OCI-LY1 (cell line): ENCODE measurements at regions not wholly inside any gene's neighbourhood (a gene's known extent, or its start where the extent isn't known, plus 50 kb on each side); places are given as distances from the start of the nearest gene placed in this dataset.

Source experiments
- H2AFZ ChIP-seq: fragments of 200-600 bp; sonication (generic), shearing (Covaris generic); 2 replicates; pipeline ENCODE4 v1.6.0; 2014; ENCODE audit warnings: antibody characterized with exemption, mild to moderate bottlenecking, low read length
- H3F3A ChIP-seq: fragments of 200-600 bp; sonication (generic), shearing (Covaris generic); 2 replicates; pipeline ENCODE4 v1.6.0; 2014; ENCODE audit warnings: mild to moderate bottlenecking, antibody characterized with exemption, low read length, moderate library complexity; ENCODE audit not compliant: insufficient read depth
- H3K27ac ChIP-seq: fragments of 200-600 bp; sonication (generic); 2 replicates; pipeline ENCODE4 v1.5.1; 2014; ENCODE audit warnings: low read length, mixed run types, mild to moderate bottlenecking, low read depth; ENCODE audit not compliant: poor library complexity, severe bottlenecking
- H3K27me3 ChIP-seq: fragments of 200-600 bp; sonication (generic); 2 replicates; pipeline ENCODE4 v1.6.0; 2014; ENCODE audit warnings: antibody characterized with exemption, mild to moderate bottlenecking, low read length, moderate library complexity; ENCODE audit not compliant: insufficient read depth
- H3K36me3 ChIP-seq: fragments of 200-600 bp; sonication (generic); 2 replicates; pipeline ENCODE4 v1.6.1; 2014; ENCODE audit warnings: mild to moderate bottlenecking, antibody characterized with exemption, low read length, moderate library complexity, mixed read lengths; ENCODE audit not compliant: insufficient read depth
- H3K4me1 ChIP-seq: fragments of 200-600 bp; sonication (generic); 2 replicates; pipeline ENCODE4 v1.5.1; 2014; ENCODE audit warnings: mild to moderate bottlenecking, low read length, moderate library complexity; ENCODE audit not compliant: insufficient read depth, severe bottlenecking
- H3K4me2 ChIP-seq: fragments of 200-600 bp; sonication (generic), shearing (Covaris generic); 2 replicates; pipeline ENCODE4 v1.6.1; 2014; ENCODE audit warnings: low read length
- H3K4me3 ChIP-seq: fragments of 200-600 bp; sonication (generic); 2 replicates; pipeline ENCODE4 v1.5.1; 2014; ENCODE audit warnings: low read length, low read depth, mild to moderate bottlenecking, mixed read lengths; ENCODE audit not compliant: poor library complexity, severe bottlenecking
- H3K79me2 ChIP-seq: fragments of 200-600 bp; shearing (Covaris generic); 2 replicates; pipeline ENCODE4 v1.6.1; 2016; ENCODE audit warnings: mixed run types, low read length, mixed read lengths; ENCODE audit not compliant: insufficient read depth
- H3K9ac ChIP-seq: fragments of 200-600 bp; sonication (generic), shearing (Covaris generic); 2 replicates; pipeline ENCODE4 v1.6.1; 2014; ENCODE audit warnings: mild to moderate bottlenecking, low read length, mixed read lengths
- H3K9me2 ChIP-seq: fragments of 200-600 bp; sonication (generic), shearing (Covaris generic); 2 replicates; pipeline ENCODE4 v1.6.1; 2014; ENCODE audit warnings: low read depth, mild to moderate bottlenecking, low read length, mixed read lengths
- H3K9me3 ChIP-seq: fragments of 200-600 bp; shearing (Covaris generic); 2 replicates; pipeline ENCODE4 v1.6.1; 2014; ENCODE audit warnings: low read length, mixed read lengths
- H4K20me1 ChIP-seq: fragments of 200-600 bp; sonication (generic), shearing (Covaris generic); 2 replicates; pipeline ENCODE4 v1.6.0; 2016; ENCODE audit warnings: mild to moderate bottlenecking, low read length; ENCODE audit not compliant: insufficient read depth
- EZH2 ChIP-seq: fragments of 200-600 bp; sonication (generic), shearing (Covaris generic); IDR thresholded peaks from 2 replicates; pipeline ENCODE4 v1.8.0; 2017; ENCODE audit warnings: borderline replicate concordance, mixed run types, mild to moderate bottlenecking, antibody characterized with exemption, low read length, moderate library complexity, mixed read lengths
- TF ChIP-seq, protein P1 (sequence below): fragments of 200-600 bp; sonication (generic), shearing (Covaris generic); IDR thresholded peaks from 2 replicates; pipeline ENCODE4 v1.5.1; 2017; ENCODE audit warnings: mild to moderate bottlenecking, antibody characterized with exemption, low read length, moderate library complexity, mixed read lengths

DNA sequence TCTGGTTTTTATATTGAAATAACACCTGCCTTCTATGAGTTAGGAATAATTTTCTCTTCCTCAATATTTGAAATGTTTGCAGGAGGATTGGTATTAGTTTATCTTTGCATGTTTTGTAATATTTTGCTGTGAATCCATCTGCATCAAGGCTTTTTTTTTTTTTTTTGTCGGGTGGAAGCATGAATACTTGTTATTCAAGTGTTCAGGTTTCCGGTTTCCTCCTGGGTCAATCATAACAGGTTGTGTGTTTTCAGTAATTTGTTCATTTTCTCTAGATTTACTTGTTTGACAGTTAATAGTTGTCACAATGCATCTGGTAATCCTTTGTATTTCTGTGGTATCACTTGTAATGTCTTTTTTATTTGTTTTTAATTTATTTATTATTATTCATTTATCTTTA lies 256.7 kb upstream of the RBMY1B start:
- H3K9me3 ChIP-seq, result no peaks in the 10 kb centered on the region
- no peaks in the 10 kb centered on the region for H3K36me3 ChIP-seq
- H3K79me2 ChIP-seq, result no peaks in the 10 kb centered on the region
- H2AFZ ChIP-seq, result no peak overlapping the region
- H4K20me1 ChIP-seq, result no peaks in the 10 kb centered on the region
- H3K9ac ChIP-seq, result no peak overlapping the region
- H3K9me2 ChIP-seq, result no peaks in the 10 kb centered on the region
- no peak overlapping the region for H3K4me3 ChIP-seq
- no peaks in the 10 kb centered on the region for H3K4me1 ChIP-seq
- TF ChIP-seq, protein P1, sequence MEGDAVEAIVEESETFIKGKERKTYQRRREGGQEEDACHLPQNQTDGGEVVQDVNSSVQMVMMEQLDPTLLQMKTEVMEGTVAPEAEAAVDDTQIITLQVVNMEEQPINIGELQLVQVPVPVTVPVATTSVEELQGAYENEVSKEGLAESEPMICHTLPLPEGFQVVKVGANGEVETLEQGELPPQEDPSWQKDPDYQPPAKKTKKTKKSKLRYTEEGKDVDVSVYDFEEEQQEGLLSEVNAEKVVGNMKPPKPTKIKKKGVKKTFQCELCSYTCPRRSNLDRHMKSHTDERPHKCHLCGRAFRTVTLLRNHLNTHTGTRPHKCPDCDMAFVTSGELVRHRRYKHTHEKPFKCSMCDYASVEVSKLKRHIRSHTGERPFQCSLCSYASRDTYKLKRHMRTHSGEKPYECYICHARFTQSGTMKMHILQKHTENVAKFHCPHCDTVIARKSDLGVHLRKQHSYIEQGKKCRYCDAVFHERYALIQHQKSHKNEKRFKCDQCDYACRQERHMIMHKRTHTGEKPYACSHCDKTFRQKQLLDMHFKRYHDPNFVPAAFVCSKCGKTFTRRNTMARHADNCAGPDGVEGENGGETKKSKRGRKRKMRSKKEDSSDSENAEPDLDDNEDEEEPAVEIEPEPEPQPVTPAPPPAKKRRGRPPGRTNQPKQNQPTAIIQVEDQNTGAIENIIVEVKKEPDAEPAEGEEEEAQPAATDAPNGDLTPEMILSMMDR, result no peak
- TF ChIP-seq EZH2, result no peak
- no peaks in the 10 kb centered on the region for H3K27me3 ChIP-seq
- no peak overlapping the region for H3K4me2 ChIP-seq
- H3F3A ChIP-seq, result no peaks in the 10 kb centered on the region
- no peak overlapping the region for H3K27ac ChIP-seq

DNA sequence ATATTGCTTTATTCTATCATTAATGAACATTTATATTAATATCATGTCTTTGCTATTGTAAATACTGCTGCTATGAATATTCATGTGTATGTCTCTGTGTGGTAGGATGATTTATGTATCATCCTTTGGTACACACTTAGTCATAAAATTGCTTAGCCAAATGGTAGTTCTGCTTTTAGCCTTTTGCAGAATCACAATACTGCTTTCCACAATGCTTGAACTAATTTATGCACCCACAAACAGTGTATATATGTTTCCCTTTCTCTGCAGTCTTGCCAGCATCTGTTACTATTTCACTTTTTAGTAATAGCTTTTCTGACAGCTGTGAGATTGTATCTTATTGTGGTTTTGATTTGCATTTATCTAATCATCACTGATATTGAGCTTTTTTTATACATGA lies 254.3 kb upstream of the RBMY1B start:
- Histone ChIP-seq H3K9me3 (no peaks in the 10 kb centered on the region), H4K20me1 (no peaks in the 10 kb centered on the region), H3K79me2 (no peaks in the 10 kb centered on the region), H3K4me2 (no peak overlapping the region), H3K4me1 (no peaks in the 10 kb centered on the region), H2AFZ (no peak overlapping the region), H3K27ac (no peak overlapping the region), H3K27me3 (no peaks in the 10 kb centered on the region), H3F3A (no peaks in the 10 kb centered on the region), H3K4me3 (no peak overlapping the region), H3K9me2 (no peaks in the 10 kb centered on the region), H3K36me3 (no peaks in the 10 kb centered on the region), H3K9ac (no peak overlapping the region)
- TF ChIP-seq EZH2, result no peak
- TF ChIP-seq, protein P1, result no peak

DNA sequence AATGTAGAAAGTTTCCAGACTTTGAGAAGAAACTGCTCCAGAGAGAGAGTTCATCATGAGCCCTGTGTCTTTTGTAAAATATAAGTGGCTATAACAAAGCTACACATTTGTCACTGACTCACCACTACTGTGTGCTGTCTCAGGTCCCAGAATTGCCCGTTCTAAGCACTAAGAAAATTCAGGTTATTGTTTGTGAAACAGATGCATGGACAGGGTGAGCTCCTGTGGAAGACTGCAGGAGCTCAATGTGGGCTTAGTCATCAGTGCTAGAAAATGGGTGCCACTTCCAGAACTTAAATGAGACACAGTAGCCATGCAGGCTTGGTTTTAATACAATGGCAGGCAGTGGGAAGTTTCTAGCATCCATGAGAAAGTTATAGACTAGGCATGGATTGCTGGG lies 251.4 kb upstream of the RBMY1B start:
- Histone ChIP-seq H3K9me2 (no peaks in the 10 kb centered on the region), H3F3A (no peaks in the 10 kb centered on the region), H3K36me3 (no peaks in the 10 kb centered on the region), H4K20me1 (no peaks in the 10 kb centered on the region), H3K4me2 (no peak overlapping the region), H3K27me3 (no peaks in the 10 kb centered on the region), H3K79me2 (no peaks in the 10 kb centered on the region), H2AFZ (no peak overlapping the region), H3K4me1 (no peaks in the 10 kb centered on the region), H3K9me3 (no peaks in the 10 kb centered on the region), H3K27ac (no peak overlapping the region), H3K4me3 (no peak overlapping the region), H3K9ac (no peak overlapping the region)
- TF ChIP-seq, protein P1, result no peak
